ENCODE measurements at regions not wholly inside any gene's neighbourhood (a gene's known extent, or its start where the extent isn't known, plus 50 kb on each side); places are given as distances from the start of the nearest gene placed in this dataset.

GRCh38 chr2:236942554-236942953 is 143.1 kb upstream of the COPS8 start:
- no peak overlapping the region for H3K18ac ChIP-seq (ENCODE audit: extremely low read depth, low read length)
- no peaks in the 10 kb centered on the region for H3K36me3 ChIP-seq (ENCODE audit: control insufficient read depth in 2 of 4, insufficient read depth in 4 of 4, low read length in 3 of 4)
- no peak overlapping the region for H3K4me3 ChIP-seq (ENCODE audit: extremely low read depth in 1 of 4, insufficient read depth in 2 of 4, low read depth in 3 of 4, low read length in 4 of 4)
- H3K79me2 ChIP-seq (ENCODE audit: control insufficient read depth in 1 of 2, insufficient read depth in 2 of 2, low read length in 2 of 2) = no peaks in the 10 kb centered on the region
- no peak overlapping the region for H3K27ac ChIP-seq (ENCODE audit: low read depth, low read length)
- no peak overlapping the region for H2BK15ac ChIP-seq (ENCODE audit: low read length)
- no peak overlapping the region for H3K14ac ChIP-seq (ENCODE audit: insufficient read length)
- H2AFZ ChIP-seq (ENCODE audit: low read length) = no peak overlapping the region
- H3K56ac ChIP-seq (replicated peaks; ENCODE audit: insufficient read length, low read depth, low read length) = no peak overlapping the region
- WGBS, 2 experiments (ENCODE audit: extremely low coverage in 1 of 2, insufficient coverage in 1 of 2, insufficient read length in 1 of 2, insufficient replicate concordance in 2 of 2, low coverage in 1 of 2, low lambda C conversion rate in 2 of 2, missing lambda C conversion rate in 1 of 2) = 89% methylated on average over 4 of the region's 4 CpGs; no CpG with 5 or more reads in 1 of the 2 experiments
- H3K23ac ChIP-seq (ENCODE audit: insufficient read length) = no peak overlapping the region
- no peak overlapping the region for H2BK120ac ChIP-seq (replicated peaks; ENCODE audit: low read depth, low read length)
- no peak overlapping the region for H2AK5ac ChIP-seq (ENCODE audit: low read depth, low read length)
- H3K4me2 ChIP-seq (ENCODE audit: insufficient read depth in 1 of 2, low read depth in 2 of 2, low read length in 2 of 2) = no peak overlapping the region
- POLR2A ChIA-PET (ENCODE audit: partially characterized antibody) = no interaction called here
- H4K20me1 ChIP-seq (replicated peaks in 1 of 2; ENCODE audit: control insufficient read depth in 1 of 2, insufficient read depth in 2 of 2, low read length in 2 of 2) = no peaks in the 10 kb centered on the region
- H4K5ac ChIP-seq (ENCODE audit: insufficient read length, low read depth, low read length) = no peak overlapping the region
- no peak for TF ChIP-seq RAD21 (IDR thresholded peaks at IDR 0.05 in 1 of 2, conservative IDR thresholded peaks at IDR 0.05 in 1 of 2; ENCODE audit: low read depth in 2 of 2, low read length in 2 of 2)
- no peak for TF ChIP-seq TAF7 (optimal IDR thresholded peaks at IDR 0.05; ENCODE audit: borderline replicate concordance, low read depth, low read length)
- no peak for TF ChIP-seq EGR1 (IDR thresholded peaks at IDR 0.05; ENCODE audit: borderline replicate concordance, low read depth, low read length)
- no peak for TF ChIP-seq EP300 (IDR thresholded peaks at IDR 0.05; ENCODE audit: borderline replicate concordance in 1 of 2, low read depth in 2 of 2, low read length in 2 of 2)
- TF ChIP-seq TEAD4 (IDR thresholded peaks at IDR 0.05; ENCODE audit: low read depth, low read length) = no peak
- TF ChIP-seq CTBP2 (IDR thresholded peaks at IDR 0.05; ENCODE audit: borderline replicate concordance, insufficient read depth, insufficient read length, low read length) = no peak
- no peak for TF ChIP-seq CBX5 (IDR thresholded peaks at IDR 0.05; ENCODE audit: low read depth, low read length)
- no peak for TF ChIP-seq GTF2F1 (IDR thresholded peaks at IDR 0.05; ENCODE audit: borderline replicate concordance, low read depth, low read length)
- no peak for TF ChIP-seq SIRT6 (IDR thresholded peaks at IDR 0.05; ENCODE audit: low read length)
- TF ChIP-seq YY1 (IDR thresholded peaks at IDR 0.05; ENCODE audit: low read depth, low read length) = no peak
- H3K9ac ChIP-seq (replicated peaks in 1 of 4; ENCODE audit: extremely low read depth in 1 of 4, low read depth in 3 of 4, low read length in 3 of 4) = no peak overlapping the region
- no peak overlapping the region for H3K4ac ChIP-seq (replicated peaks; ENCODE audit: insufficient read length, low read depth, low read length)
- H2BK12ac ChIP-seq (ENCODE audit: low read depth, low read length) = no peak overlapping the region
- no peaks in the 10 kb centered on the region for H3K79me1 ChIP-seq (ENCODE audit: low read depth, low read length)
- no peaks in the 10 kb centered on the region; the same call in 1 of the 2 replicates for H3K23me2 ChIP-seq (ENCODE audit: low read depth, low read length)
- no peak for DNase-seq (ENCODE audit: low read depth in 1 of 2, low spot score in 2 of 2)
- H4K91ac ChIP-seq (replicated peaks; ENCODE audit: insufficient read length, low read length) = no peak overlapping the region
- no peaks in the 10 kb centered on the region for H3K9me3 ChIP-seq (ENCODE audit: insufficient read depth in 2 of 2, low read depth in 1 of 2, low read length in 1 of 2)
- FAIRE-seq = no peak
- H2BK5ac ChIP-seq (ENCODE audit: low read depth, low read length) = no peak overlapping the region
- no peak overlapping the region for H2BK20ac ChIP-seq (ENCODE audit: low read length)
- H3K4me1 ChIP-seq (replicated peaks in 1 of 4; ENCODE audit: control insufficient read depth in 3 of 4, insufficient read depth in 4 of 4, low read length in 3 of 4) = peaks cover 0 to 3% (median 0%) of the 10 kb centered on the region in 4 experiments; a peak in 1 of 7 replicates
- CTCF ChIA-PET (ENCODE audit: partially characterized antibody) = interaction anchor here (1.1 kb wide), 1 partner anchor 10 kb away, joined by 3 read pairs; no protein-coding TSS in a partner anchor
- H3K27me3 ChIP-seq (replicated peaks in 1 of 4; ENCODE audit: control insufficient read depth in 3 of 4, extremely low read depth in 1 of 4, insufficient read depth in 3 of 4, low read length in 3 of 4) = no peaks in the 10 kb centered on the region
- H4K8ac ChIP-seq (ENCODE audit: extremely low read depth, insufficient read depth, low read length) = no peak overlapping the region

All from H1 (cell line).